Umbilical cord (tissue), 1 donor: ENCODE measurements at regions not wholly inside any gene's neighbourhood (a gene's known extent, or its start where the extent isn't known, plus 50 kb on each side); places are given as distances from the start of the nearest gene placed in this dataset.
A peak's percentile ranks its signal among the peaks of the same experiment; 100 is the strongest.

ENCODE experiments used
- DNase-seq: peaks from one replicate; pipeline ENCODE4 v3.0.0-alpha.2; 2015; ENCODE audit warnings: low spot score

DNA sequence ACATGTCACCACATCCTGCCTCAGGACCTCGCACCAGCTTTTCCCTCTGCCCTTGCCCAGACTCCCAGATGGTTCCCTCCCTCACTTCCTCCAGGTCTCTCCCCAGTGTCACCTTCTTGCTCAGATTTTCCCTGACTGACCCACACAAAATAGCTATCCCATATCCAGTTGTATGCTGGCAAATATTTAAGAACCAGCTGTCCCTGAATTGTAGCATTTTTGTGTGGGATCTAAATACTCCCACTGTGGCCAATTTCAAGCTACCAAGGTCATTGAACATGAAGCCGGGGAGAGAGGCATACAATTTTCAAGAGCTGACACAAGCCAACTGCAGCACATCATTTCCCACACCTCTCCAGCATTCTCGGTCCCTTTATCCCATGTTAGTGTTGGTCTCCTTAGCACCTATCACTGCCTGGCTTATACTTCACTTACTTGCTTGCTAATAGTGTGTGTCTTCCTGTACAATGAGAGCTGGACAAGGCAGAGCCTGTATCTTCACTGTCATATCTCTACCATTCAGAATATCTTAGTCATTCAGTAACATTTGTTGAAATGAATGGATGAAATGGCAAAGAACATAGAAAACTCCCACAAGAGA is 101.3 kb upstream of the CTNNB1 start:
- no peak for DNase-seq

DNA sequence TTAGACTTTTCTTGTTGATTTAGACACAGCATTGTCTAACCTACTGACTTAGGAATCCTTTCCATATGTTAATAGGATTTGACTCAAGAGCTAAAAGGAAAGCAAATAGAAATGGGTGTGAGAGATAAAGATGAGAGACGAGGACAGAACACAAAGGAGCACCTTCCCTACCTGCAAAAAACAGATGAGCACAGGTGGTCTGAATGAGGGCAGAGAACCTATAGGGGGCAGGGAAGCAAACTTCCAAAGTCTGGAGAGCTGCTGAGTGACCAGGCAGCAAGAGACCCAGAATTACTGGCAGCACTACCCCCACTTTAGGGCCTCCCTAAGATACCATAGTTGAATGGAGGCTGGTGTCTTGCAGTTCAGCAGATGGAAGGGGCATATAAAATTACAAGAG is 98.1 kb upstream of the CTNNB1 start:
- DNase-seq: no peak

DNA sequence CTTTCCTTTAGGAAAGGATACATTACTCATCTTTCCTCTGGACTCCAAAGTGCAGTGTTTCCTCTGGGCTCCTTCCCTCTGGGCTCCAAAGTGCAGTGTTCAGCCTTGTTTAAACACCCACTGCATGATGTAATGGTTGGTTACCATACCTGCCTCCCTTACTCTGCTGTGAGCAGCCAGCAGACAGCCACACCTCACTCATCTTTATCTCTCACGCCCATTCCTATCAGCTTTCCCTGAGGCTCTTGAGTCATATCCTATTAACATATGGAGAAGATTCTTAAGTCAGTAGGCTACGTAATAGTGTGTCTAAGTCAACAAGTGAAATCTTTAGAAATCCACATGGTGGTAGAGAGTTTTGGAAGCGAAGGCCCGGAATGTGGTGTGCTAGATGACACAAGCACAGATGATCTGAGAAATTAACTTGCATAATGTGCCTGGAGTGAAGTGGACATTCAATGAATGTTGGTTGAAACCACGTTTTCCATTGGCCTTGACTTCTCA is 97.2 kb upstream of the CTNNB1 start:
- no peak for DNase-seq

DNA sequence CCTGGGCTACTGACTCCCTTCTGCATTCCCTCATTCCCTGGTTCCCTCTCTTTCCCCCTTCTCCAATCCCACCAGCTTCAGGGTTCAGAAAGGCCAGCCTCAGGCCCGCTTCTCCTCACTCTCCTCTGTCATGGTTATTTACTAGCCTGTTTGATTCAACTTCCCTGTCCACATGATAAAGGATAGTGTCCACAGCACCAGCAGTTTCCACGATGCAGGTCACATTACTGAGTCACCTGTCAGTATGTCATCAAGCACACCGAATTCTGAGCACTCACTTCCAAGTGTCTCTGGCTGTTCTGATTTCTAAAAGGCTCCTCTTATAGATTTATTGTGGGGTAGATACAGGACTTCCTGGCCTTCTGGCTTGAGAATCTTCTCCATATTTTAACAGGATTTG is 96.6 kb upstream of the CTNNB1 start:
- DNase-seq: no peak

DNA sequence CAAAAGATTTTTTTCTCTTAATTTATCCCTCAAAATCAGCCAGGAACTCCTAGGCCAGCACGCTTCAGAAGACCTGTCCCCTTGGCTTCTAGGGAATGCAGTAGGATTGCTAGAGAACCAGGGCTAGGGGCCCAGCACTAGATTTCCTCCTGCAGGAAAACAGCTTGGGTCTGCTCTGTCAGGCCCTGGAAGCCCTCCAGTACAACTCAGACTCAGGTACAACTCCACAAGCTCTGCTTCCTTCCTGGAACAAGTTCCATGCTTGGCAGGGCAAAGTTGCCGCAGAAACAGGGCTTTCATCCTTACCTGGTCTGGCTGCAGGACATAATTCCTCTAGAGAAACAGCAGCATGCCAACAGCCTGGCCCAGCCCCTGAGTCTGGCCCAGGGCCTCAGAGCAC is 96.1 kb upstream of the CTNNB1 start:
- no peak for DNase-seq

DNA sequence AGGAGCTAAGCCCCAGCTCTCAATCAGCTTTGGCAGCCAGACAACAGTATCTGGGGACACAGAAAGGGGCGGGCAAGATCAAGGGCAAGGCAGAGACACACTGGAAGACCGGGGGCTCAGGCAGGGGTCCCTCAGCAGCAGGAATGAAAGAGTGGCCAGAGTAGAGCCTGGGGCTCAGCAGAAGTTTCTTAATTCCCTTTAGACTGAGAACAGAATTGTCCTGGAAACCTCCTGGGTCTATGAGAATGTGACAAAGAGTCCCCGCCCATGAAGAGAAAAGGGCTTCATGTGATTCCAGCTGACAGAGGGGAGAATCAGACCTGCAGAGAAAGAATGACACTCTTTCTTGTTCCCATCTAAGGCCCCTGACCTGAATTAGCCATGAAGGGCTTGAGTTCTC is 95.2 kb upstream of the CTNNB1 start:
- no peak for DNase-seq

DNA sequence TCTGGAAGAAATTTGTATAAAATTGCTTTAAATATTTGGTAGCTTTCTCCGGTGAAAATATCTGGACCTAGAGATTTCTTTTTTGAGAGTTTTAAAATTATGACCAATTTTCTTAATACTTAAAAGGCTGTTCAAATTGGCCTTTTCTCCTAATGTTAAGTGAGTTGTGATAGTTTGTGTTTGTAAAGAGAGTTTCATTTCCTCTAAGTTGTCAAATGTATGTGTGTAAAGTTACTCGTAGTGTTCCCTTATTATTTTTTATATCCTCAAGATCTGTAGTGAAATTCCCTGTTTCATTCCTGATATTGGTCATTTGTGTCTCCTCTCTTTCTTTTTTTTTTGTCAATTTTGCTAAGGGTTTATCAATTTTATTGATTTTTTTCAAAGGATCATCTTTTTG is 92.6 kb upstream of the CTNNB1 start:
- DNase-seq: no peak

DNA sequence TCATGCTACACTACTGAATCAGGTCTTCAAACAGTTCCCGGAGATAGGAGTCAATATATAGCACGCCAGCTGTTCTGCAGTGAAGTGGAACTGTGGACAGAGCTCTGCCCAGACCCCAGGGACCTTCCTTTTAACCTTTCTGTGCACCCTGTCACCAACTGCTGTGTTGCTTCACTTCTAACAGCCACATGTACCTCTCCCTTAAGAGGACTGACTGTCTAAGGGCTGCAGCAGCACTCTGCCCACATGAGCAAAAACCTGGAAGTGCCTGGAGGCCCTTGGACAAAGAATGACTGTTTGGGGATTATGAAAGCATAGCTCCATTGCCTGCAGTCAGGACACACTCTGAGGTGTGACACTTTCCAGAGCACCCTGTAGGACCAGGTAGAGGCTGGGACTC is 88.3 kb upstream of the CTNNB1 start:
- DNase-seq: no peak

DNA sequence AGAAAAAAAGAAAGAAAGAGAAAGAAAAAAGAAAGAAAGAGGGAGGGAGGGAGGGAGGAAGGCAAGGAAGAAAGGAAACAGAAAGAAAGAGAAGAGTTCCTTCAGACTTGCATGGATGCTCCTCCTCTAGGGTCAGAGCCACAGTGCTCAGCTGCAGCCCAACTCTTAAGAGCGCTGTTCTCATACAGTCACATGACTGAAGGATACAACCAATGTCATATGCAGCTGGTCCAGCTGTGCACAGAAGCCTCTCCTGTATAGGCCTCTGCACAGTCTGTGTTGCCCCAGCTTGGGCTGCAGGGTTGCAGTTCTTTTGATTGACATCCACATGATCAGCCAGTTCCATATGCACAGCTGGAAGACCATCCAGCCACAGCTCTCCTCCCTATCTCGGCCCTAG is 86.8 kb upstream of the CTNNB1 start:
- no peak for DNase-seq

DNA sequence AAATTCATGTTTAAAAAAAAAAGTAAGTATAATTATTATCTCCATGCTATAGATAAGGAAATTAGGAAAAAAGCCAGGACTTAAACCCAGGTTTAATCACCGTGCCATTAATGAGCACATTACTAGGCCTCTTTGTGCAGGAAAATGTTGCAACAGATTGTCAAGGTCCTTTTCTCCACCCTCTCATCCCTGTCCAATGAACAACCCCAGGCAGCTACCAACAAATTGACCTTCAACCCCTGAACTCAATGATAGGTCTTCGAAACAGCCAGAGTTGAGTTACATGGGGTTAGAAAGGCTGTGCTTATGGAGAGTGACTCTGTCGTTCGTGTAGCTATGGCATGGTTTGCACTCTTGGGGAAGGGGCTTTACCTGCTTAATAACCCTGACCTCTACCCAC is 84.2 kb upstream of the CTNNB1 start:
- no peak for DNase-seq

DNA sequence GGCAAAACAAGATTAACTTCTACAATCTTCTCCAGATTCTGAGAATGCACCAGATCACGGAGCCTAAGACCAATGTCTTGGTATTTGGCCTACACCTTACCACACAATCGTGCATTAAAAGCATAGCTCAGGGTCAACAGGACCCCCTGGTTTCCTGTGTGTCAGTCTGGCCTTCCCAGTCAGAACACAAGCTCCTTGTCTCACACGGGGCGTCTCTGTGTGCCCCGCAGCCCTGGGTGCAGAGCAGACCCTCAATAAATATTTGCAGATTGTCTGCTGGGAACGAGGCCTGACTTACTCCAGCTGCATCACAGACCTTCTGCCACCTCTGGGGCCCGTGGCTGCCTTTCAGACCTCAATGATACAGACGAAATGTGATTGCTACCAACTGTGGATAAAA is 82.5 kb upstream of the CTNNB1 start:
- no peak for DNase-seq

DNA sequence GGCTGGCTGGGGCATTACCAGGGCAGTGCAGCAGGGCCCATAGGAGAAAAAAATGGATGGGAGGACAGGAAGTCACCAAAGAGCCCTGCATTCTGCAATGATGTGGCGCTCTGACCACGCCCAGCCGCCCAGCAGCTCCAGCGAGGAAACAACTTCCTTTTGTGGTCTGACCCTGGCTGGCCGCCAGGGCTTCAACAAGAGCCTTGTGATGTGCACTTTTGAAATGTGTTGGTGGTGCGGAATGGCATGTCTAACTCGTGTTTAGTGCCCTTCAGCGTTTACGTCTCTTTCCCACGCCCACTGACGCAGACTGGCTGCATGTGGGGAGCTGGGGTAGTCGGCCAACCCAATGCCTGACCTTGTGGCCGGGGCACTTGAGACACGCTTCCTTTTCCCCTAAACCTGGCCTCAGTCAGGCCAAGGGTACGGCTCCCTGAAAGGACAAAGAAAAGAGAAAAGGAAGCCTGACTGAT is 81.9 kb upstream of the CTNNB1 start:
- peak; percentile 82 for DNase-seq

DNA sequence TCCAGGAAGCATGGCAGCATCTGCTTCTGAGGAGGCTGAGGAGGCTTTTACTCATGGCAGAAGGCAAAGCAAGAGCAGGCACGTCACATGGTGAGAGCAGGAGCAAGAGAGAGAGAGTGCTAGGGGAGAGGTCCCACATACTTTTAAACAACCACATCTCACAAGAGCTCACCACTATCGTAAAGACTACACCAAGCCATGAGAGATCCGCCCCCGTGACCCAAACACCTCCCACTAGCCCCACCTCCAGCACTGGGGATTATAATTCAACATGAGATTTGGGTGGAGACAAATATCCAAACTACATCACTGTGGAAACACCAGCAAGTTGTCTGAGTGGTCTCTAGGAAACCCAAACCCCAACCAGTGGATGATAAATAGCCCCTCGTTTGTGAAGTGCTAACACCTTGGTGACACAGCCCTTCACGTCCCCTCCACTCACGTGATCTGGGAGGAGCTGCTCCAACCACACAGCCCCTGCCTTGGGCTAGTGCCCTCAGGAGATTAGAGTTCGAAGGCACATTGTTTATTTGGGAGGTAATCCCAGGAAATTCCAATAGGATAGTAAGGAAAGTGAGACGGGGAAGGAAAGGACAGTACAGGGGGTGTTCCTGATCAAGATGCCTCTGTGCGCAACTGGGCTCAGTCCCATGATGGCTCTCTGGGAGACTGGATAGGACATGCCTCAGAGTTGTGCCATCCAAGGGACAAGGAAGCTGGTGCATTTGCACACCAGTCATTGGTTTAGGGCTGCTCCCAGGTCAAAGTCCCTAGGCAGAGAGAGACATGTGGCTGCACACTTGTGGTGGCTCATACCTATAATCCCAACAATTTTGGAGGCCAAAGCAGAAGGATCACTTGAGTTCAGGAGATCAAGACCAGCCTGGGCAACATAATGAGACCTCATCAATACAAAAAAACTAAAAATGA is 80.6 kb upstream of the CTNNB1 start:
- no peak for DNase-seq

DNA sequence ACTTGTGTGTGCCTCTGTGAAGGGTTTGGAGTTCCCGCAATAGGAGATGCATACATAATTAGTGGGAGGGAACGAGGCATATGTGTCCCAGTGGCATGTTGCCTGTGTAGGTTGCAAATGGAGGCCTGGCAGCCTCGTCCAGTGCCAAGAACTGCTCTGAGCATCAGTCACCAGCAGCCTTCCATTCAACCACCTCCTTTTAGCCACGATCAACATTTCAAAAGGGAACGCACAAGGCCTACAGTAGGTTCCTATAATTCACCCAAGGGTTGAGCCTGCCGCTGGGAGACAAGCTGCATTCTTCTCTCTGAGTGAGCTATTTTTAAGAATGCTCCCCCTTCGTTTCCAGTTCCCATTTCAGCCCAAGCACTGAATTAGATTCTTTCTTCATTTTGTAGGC is 78.8 kb upstream of the CTNNB1 start:
- peak; percentile 46 for DNase-seq

DNA sequence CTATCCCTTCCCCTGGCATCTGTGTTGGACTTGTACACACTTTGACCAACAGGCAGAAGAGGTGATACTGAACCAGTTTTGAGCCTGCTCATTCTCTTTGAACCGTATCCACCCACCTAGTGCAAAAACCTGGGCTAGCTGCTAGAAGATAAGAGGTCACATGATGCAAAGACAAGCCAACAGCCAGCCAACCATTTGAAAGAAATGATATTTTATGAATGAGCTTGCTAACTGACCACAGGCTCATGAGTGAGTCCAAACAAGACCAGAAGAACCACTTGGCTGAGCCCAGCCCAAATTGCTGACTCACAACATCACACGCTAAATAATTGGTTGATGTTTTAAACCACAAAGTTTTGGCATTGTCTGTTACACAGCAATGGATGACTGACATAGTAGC is 74.0 kb upstream of the CTNNB1 start:
- DNase-seq: no peak

DNA sequence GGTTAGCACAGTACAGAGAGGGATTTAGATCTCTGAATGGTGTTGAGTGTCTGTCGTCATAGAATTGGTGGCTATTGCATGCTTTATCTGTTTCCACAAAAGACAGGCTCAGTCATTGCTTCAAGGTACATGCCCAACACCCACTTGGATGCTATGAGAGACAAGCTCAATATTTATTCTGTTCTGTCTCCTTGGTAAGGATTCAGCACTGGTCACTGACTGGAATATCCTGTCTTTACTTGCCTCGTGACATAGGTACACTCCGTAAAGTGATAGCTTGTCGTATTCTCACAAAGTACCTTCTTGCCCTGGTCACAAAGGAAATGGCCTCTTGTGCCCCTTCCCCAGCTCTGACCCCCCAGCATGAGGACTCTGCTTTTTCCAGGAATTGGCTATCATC is 72.8 kb upstream of the CTNNB1 start:
- DNase-seq: no peak

DNA sequence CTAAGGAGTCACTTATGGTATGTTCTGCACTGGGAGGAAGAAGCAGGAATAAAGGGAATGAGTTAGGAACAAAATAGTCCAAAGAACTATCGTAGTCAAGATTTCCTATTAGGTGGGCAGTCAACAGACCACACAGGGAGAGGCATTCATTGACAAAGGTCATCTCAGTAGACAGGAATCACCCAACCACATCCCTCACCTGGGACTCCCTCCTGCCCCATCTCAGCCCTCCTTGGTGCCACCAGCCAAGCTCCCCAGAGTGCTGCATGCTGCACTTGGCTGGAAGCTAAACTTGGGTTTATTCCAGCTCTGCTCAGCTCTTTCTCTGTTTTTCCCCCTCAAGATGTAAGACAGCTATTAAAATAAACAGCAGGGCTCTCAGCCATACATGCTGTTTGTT is 72.3 kb upstream of the CTNNB1 start:
- no peak for DNase-seq

DNA sequence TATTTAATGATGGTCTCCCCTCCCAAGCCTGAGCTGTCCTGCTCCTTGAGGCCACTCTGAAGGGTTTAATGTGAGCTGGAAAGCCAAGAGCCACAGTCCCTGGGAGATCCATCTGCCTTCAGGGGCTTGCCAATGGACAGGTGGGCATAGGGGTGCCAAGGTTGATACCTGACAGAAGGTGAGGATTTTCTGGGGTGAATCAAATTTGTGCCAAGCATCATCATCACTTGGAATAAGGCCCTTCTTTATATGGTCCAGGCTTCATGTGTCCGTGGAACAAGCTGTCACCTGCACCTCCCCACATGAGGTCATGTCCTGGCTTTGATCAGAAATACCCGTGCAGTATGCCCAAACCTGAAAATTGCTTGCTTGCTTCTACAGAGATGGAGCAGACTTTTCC is 71.9 kb upstream of the CTNNB1 start:
- DNase-seq: no peak

DNA sequence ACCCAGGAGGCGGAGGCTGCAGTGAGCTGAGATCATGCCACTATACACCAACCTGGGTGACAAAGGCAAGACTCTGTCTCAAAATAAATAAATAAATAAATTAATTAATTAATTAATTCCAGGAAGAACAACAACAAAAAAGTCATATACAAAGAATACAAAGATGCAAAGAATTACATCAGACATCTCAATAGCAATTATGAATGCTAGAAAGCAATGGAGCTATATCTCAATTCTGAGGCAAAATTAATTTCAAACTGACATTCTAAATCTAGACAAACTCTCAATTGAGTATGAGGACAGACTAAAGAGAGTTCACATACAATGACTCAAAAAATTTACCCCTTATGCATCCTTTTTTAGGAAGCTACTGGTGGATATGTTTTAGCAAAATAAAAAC is 69.6 kb upstream of the CTNNB1 start:
- no peak for DNase-seq

DNA sequence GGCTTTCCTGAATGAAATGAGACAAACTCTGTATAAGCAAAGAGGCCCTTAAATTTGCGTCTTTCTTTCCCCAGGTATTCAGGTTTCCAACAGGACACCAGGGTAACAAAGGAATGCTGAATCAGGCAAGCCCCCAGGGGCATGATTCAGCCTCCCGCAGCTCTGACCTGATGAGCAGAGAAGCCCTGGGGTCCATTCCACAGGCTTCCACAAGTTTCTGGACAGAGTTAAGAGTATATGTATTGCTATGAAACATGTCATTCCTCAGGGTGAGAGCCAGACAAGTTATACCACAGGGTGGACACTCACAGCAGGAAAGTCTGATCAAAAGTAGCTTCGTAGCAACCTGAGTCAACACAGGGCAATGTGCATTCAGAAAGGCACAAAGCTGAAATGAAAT is 68.1 kb upstream of the CTNNB1 start:
- no peak for DNase-seq

DNA sequence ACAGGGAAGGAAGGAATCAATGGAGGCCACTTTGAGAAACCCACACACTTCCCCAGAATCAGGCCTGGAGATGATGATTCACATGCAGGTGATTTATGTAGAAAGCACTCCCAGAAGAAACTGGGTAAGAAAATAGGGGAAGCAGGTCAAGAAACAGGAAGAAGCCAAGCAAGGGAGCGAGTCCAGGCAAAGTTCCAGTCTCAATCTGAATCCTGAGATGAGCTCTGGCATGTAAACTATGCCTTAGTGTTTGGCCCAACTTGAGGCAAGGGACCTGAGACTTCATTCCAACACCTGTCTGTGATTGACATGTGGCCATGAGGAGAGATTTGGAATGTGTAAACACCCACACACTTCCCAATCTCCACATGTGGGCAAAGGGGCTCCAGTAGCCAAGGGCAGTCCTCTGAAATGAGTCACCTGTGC is 61.6 kb upstream of the CTNNB1 start:
- peak; percentile 9 for DNase-seq

DNA sequence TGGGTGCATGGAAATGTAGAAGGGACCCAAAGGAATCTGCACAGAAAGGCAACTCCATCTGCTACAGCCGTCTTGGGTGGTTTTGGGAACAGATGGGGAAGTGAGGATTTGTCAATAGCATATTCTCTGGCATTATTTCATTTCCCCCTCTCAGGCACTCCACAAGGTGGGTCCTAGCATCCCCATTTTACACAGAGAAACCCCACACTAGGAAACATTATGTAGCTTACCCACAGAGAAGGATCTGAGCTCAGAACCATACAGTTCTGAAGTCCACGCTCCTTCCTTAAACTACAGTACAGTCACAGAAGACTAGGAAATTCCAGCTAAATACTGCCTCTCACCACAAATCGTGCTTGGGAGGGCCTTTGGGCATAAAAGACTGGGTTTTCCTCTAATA is 61.2 kb upstream of the CTNNB1 start:
- DNase-seq: no peak

DNA sequence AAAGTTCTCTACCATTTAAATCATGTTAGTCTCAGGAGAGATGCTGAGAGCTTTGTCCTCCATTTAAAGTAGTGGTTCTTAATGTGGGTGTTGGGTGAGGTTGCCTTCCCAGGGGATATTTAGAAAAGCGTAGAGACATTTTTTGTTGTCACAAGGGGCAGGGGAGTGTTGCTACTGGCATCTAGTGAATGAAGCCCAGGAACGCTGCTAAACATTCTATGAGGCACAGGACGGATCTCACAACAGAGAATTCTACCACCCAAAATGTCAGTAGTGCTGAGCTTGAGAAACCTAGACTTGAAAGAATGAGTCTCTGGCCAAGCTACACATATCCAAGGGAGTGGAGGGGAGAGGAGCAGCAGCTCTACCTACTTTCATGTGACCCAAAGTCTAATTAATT is 60.7 kb upstream of the CTNNB1 start:
- no peak for DNase-seq
